Lower lobe of right lung (tissue), 2 donors: ENCODE measurements at regions not wholly inside any gene's neighbourhood (a gene's known extent, or its start where the extent isn't known, plus 50 kb on each side); places are given as distances from the start of the nearest gene placed in this dataset.

ENCODE experiments used
- ATAC-seq, 2 donors: fragments of 200-7000 bp; cut with Tn5 transposase; one replicate each; pipeline ENCODE4 v1.9.1; 2020 to 2022; ENCODE audit warnings: mild to moderate bottlenecking in 2 of 2, moderate library complexity in 2 of 2
- DNase-seq: peaks from one replicate; pipeline ENCODE4 v3.0.0-alpha.2; 2020
- H3K27ac ChIP-seq: fragments of 200-600 bp; one replicate; pipeline ENCODE4 v1.8.0; 2022
- H3K27me3 ChIP-seq: fragments of 200-600 bp; one replicate; pipeline ENCODE4 v1.8.0; 2022; ENCODE audit warnings: low read depth
- H3K36me3 ChIP-seq: fragments of 200-600 bp; one replicate; pipeline ENCODE4 v1.8.0; 2022; ENCODE audit warnings: mild to moderate bottlenecking
- H3K4me1 ChIP-seq: fragments of 200-600 bp; one replicate; pipeline ENCODE4 v1.8.0; 2022
- H3K4me3 ChIP-seq: fragments of 200-600 bp; one replicate; pipeline ENCODE4 v1.8.0; 2022; ENCODE audit warnings: mild to moderate bottlenecking
- H3K9me3 ChIP-seq: fragments of 200-600 bp; one replicate; pipeline ENCODE4 v1.8.0; 2022
- CTCF ChIP-seq: fragments of 200-600 bp; IDR thresholded peaks from one replicate; pipeline ENCODE4 v1.8.0; 2022; ENCODE audit warnings: antibody characterized with exemption, mild to moderate bottlenecking
- intact Hi-C: fragments of 100-400 bp; cut with DNase I; formaldehyde crosslinking; loops from one replicate; pipeline ENCODE4 v1.11.0; 2022
- donor health status: DM: no; HTN: yes; CAD: no; lungs with severe emphysema.

- no peak for ATAC-seq
- H3K36me3 ChIP-seq: no peaks in the 10 kb centered on the region
- DNase-seq: no peak
- H3K4me1 ChIP-seq: no peaks in the 10 kb centered on the region
- no peaks in the 10 kb centered on the region for H3K9me3 ChIP-seq
- no peaks in the 10 kb centered on the region for H3K27me3 ChIP-seq
- H3K27ac ChIP-seq: no peak overlapping the region
- H3K4me3 ChIP-seq: no peak overlapping the region
- intact Hi-C loops: no loop called here
- TF ChIP-seq CTCF: no peak
Measured at GRCh38 chr9:115989831-115990230, 163.8 kb upstream of the PAPPA start.

GRCh38 chr9:115992834-115993233, 160.8 kb upstream of the PAPPA start:
- no peak overlapping the region for H3K27ac ChIP-seq
- TF ChIP-seq CTCF: no peak
- H3K4me3 ChIP-seq: no peak overlapping the region
- H3K36me3 ChIP-seq: no peaks in the 10 kb centered on the region
- intact Hi-C loops: no loop called here
- H3K27me3 ChIP-seq: no peaks in the 10 kb centered on the region
- DNase-seq: no peak
- no peaks in the 10 kb centered on the region for H3K4me1 ChIP-seq
- no peak for ATAC-seq
- H3K9me3 ChIP-seq: no peaks in the 10 kb centered on the region

GRCh38 chr9:115997923-115998322, 155.7 kb upstream of the PAPPA start:
- no peak for ATAC-seq
- Histone ChIP-seq H3K9me3 (no peaks in the 10 kb centered on the region), H3K27ac (no peak overlapping the region), H3K27me3 (no peaks in the 10 kb centered on the region), H3K36me3 (no peaks in the 10 kb centered on the region), H3K4me3 (no peak overlapping the region), H3K4me1 (no peaks in the 10 kb centered on the region)
- intact Hi-C loops: no loop called here
- no peak for TF ChIP-seq CTCF
- no peak for DNase-seq

- no peaks in the 10 kb centered on the region for H3K4me1 ChIP-seq
- ATAC-seq (no peak), DNase-seq (no peak)
- H3K4me3 ChIP-seq: no peak overlapping the region
- no peaks in the 10 kb centered on the region for H3K36me3 ChIP-seq
- H3K27me3 ChIP-seq: no peaks in the 10 kb centered on the region
- no peaks in the 10 kb centered on the region for H3K9me3 ChIP-seq
- TF ChIP-seq CTCF: no peak
- intact Hi-C loops: no loop called here
- H3K27ac ChIP-seq: no peak overlapping the region
Measured at GRCh38 chr9:115998666-115999065, 154.9 kb upstream of the PAPPA start.

GRCh38 chr9:115999498-115999897, 154.1 kb upstream of the PAPPA start:
- TF ChIP-seq CTCF: no peak
- intact Hi-C loops: no loop called here
- H3K9me3 ChIP-seq: no peaks in the 10 kb centered on the region
- no peak overlapping the region for H3K4me3 ChIP-seq
- ATAC-seq (no peak), DNase-seq (no peak)
- no peak overlapping the region for H3K27ac ChIP-seq
- no peaks in the 10 kb centered on the region for H3K27me3 ChIP-seq
- no peaks in the 10 kb centered on the region for H3K4me1 ChIP-seq
- H3K36me3 ChIP-seq: no peaks in the 10 kb centered on the region

- H3K9me3 ChIP-seq: no peaks in the 10 kb centered on the region
- ATAC-seq: peak in 1 of 2 donors; percentile 64
Measured at GRCh38 chr9:116000748-116001329, 152.8 kb upstream of the PAPPA start.

More at GRCh38 chr9:116000748-116001329, 152.8 kb upstream of the PAPPA start:
- peak; percentile 45 for TF ChIP-seq CTCF
- no peaks in the 10 kb centered on the region for H3K4me1 ChIP-seq
- H3K36me3 ChIP-seq: no peaks in the 10 kb centered on the region
- no peaks in the 10 kb centered on the region for H3K27me3 ChIP-seq
- no peak for DNase-seq
- intact Hi-C loops: no loop called here
- no peak overlapping the region for H3K4me3 ChIP-seq
- no peak overlapping the region for H3K27ac ChIP-seq
